IMR-90 (cell line): ENCODE measurements at regions not wholly inside any gene's neighbourhood (a gene's known extent, or its start where the extent isn't known, plus 50 kb on each side); places are given as distances from the start of the nearest gene placed in this dataset.

Source experiments
- ATAC-seq: fragments of 200-7000 bp; cut with Tn5 transposase; 2 replicates; pipeline ENCODE4 v1.9.1; 2020; ENCODE audit warnings: low read depth, mild to moderate bottlenecking, moderate library complexity
- BruUV-seq: library from RNA; stranded (reverse); fragments of 400-500 nt; replicated peaks from 2 replicates; lab custom pipeline; 2021; lab: Mats Ljungman, UMichigan
- CTCF ChIA-PET: fragments of 300-600 bp; formaldehyde crosslinking; extraction: SDS; loops from one replicate; lab custom pipeline; 2021; ENCODE audit warnings: antibody characterized with exemption; lab: Yijun Ruan, JAX
- POLR2A ChIA-PET: fragments of 300-600 bp; sonication (Branson Sonifier 250); formaldehyde crosslinking; loops from one replicate; lab custom pipeline; 2022; ENCODE audit warnings: antibody characterized with exemption; ENCODE audit not compliant: unreplicated experiment; lab: Charles Lee
- DNase-seq: peaks from one replicate; pipeline ENCODE4 v3.0.0; 2013
- H2AFZ ChIP-seq: replicated peaks from 2 replicates; pipeline ENCODE3; 2013; ENCODE audit warnings: low read length, mild to moderate bottlenecking; ENCODE audit not compliant: poor library complexity
- H2AK5ac ChIP-seq: 2 replicates; pipeline ENCODE4 v1.6.1; 2013; ENCODE audit warnings: low read depth, low read length, inconsistent platforms
- H2AK9ac ChIP-seq: replicated peaks from 2 replicates; pipeline ENCODE3; 2013; ENCODE audit warnings: mild to moderate bottlenecking, low read depth, low read length, moderate library complexity; ENCODE audit not compliant: poor library complexity
- H2BK120ac ChIP-seq: 2 replicates; pipeline ENCODE4 v1.6.1; 2013; ENCODE audit warnings: low read depth, low read length, inconsistent platforms
- H2BK15ac ChIP-seq: 3 replicates; pipeline ENCODE4 v1.6.1; 2013; ENCODE audit warnings: low read depth, low read length, inconsistent platforms
- H2BK20ac ChIP-seq: 2 replicates; pipeline ENCODE4 v1.6.1; 2013; ENCODE audit warnings: low read depth, mild to moderate bottlenecking, inconsistent platforms, low read length, moderate library complexity
- H2BK5ac ChIP-seq: 2 replicates; pipeline ENCODE4 v1.6.1; 2013; ENCODE audit warnings: mild to moderate bottlenecking, low read depth, low read length, inconsistent platforms; ENCODE audit not compliant: poor library complexity, severe bottlenecking
- H3K14ac ChIP-seq: replicated peaks from 2 replicates; pipeline ENCODE4 v1.6.1; 2013; ENCODE audit warnings: low read depth, low read length, inconsistent platforms
- H3K18ac ChIP-seq: 2 replicates; pipeline ENCODE4 v1.6.1; 2013; ENCODE audit warnings: low read depth, low read length, control low read depth
- H3K23ac ChIP-seq: 2 replicates; pipeline ENCODE4 v1.6.1; 2013; ENCODE audit warnings: low read depth, low read length, inconsistent platforms
- H3K27ac ChIP-seq: 2 replicates; pipeline ENCODE4 v1.5.1; 2013; ENCODE audit warnings: mild to moderate bottlenecking, control low read depth, low read length; ENCODE audit not compliant: insufficient read depth
- H3K27me3 ChIP-seq: 2 replicates; pipeline ENCODE4 v1.6.1; 2013; ENCODE audit warnings: low read length; ENCODE audit not compliant: control insufficient read depth, insufficient read depth
- H3K36me3 ChIP-seq: 2 replicates; pipeline ENCODE4 v1.6.1; 2013; ENCODE audit warnings: low read length, mixed read lengths; ENCODE audit not compliant: control insufficient read depth, insufficient read depth
- H3K4ac ChIP-seq: 2 replicates; pipeline ENCODE4 v1.6.1; 2013; ENCODE audit warnings: low read depth, low read length, inconsistent platforms
- H3K4me1 ChIP-seq: 2 replicates; pipeline ENCODE4 v1.6.1; 2013; ENCODE audit warnings: low read length, mixed read lengths; ENCODE audit not compliant: control insufficient read depth, insufficient read depth
- H3K4me2 ChIP-seq: 2 replicates; pipeline ENCODE4 v1.6.1; 2013; ENCODE audit warnings: low read depth, mild to moderate bottlenecking, control low read depth, low read length, moderate library complexity
- H3K4me3 ChIP-seq: 2 replicates; pipeline ENCODE4 v1.5.1; 2013; ENCODE audit warnings: low read depth, mild to moderate bottlenecking, control low read depth, low read length, moderate library complexity; ENCODE audit not compliant: insufficient read depth
- H3K56ac ChIP-seq: 2 replicates; pipeline ENCODE4 v1.6.1; 2013; ENCODE audit warnings: low read length, inconsistent platforms; ENCODE audit not compliant: insufficient read depth; ENCODE audit errors: extremely low read depth
- H3K79me1 ChIP-seq, 2 experiments: 2 replicates each; pipeline ENCODE4 v1.6.1; 2013; ENCODE audit warnings: low read length in 2 of 2, inconsistent platforms in 1 of 2, low read depth in 1 of 2
- H3K9ac ChIP-seq: 2 replicates; pipeline ENCODE4 v1.6.1; 2013; ENCODE audit warnings: low read depth, low read length, control low read depth
- H3K9me1 ChIP-seq: 2 replicates; pipeline ENCODE4 v1.6.1; 2013; ENCODE audit warnings: low read length, inconsistent platforms; ENCODE audit not compliant: insufficient read depth
- H3K9me3 ChIP-seq: 2 replicates; pipeline ENCODE4 v1.6.1; 2013; ENCODE audit warnings: low read length; ENCODE audit not compliant: control insufficient read depth, insufficient read depth
- H4K20me1 ChIP-seq: 2 replicates; pipeline ENCODE4 v1.6.1; 2013; ENCODE audit warnings: low read length, inconsistent platforms; ENCODE audit not compliant: insufficient read depth
- H4K5ac ChIP-seq: 2 replicates; pipeline ENCODE4 v1.6.1; 2013; ENCODE audit warnings: mild to moderate bottlenecking, low read depth, low read length, control low read depth
- H4K8ac ChIP-seq, 2 experiments: 2 replicates each; pipeline ENCODE4 v1.6.1; 2013; ENCODE audit warnings: low read depth in 2 of 2, low read length in 2 of 2, control low read depth in 1 of 2, inconsistent platforms in 1 of 2
- H4K91ac ChIP-seq: 2 replicates; pipeline ENCODE4 v1.6.1; 2013; ENCODE audit warnings: low read depth, low read length, inconsistent platforms; ENCODE audit not compliant: insufficient read depth
- FOS ChIP-seq: fragments of 150-350 bp; IDR thresholded peaks from 2 replicates; pipeline ENCODE4 v1.6.1; 2016; ENCODE audit warnings: low read depth, low read length
- MAZ ChIP-seq: IDR thresholded peaks from 2 replicates; pipeline ENCODE4 v1.6.1; 2012; ENCODE audit warnings: low read depth, mild to moderate bottlenecking, low read length, improper control_type of control experiment, moderate library complexity, borderline replicate concordance
- POLR2A ChIP-seq: IDR thresholded peaks from 2 replicates; pipeline ENCODE4 v1.6.1; 2012; ENCODE audit warnings: mild to moderate bottlenecking, low read depth, low read length
- WGBS, 2 experiments: methylation state at CpG; one replicate each; pipeline versions ENCODE4 v1.1.5 to v1.1.7; 2013; ENCODE audit warnings: missing lambda C conversion rate in 2 of 2; ENCODE audit not compliant: insufficient read length in 1 of 2; ENCODE audit errors: extremely low coverage in 2 of 2; 5-methylcytosine and 5-hydroxymethylcytosine counted together
- dilution Hi-C: fragments of 300-500 bp; cut with HindIII; formaldehyde crosslinking; loops from one replicate; pipeline ENCODE4 v1.14.3; 2018; ENCODE audit warnings: low sequenced_read_pairs; ENCODE audit not compliant: unreplicated experiment
- in situ Hi-C: fragments of 300-500 bp; cut with MboI; formaldehyde crosslinking; loops from 3 replicates; pipeline ENCODE4 v1.14.3; 2019; ENCODE audit warnings: low sequenced_read_pairs, inconsistent platforms, mixed read lengths
- intact Hi-C: fragments of 100-400 bp; cut with micrococcal nuclease; formaldehyde crosslinking; loops from 2 replicates; pipeline ENCODE4 v1.10.0; 2022

DNA sequence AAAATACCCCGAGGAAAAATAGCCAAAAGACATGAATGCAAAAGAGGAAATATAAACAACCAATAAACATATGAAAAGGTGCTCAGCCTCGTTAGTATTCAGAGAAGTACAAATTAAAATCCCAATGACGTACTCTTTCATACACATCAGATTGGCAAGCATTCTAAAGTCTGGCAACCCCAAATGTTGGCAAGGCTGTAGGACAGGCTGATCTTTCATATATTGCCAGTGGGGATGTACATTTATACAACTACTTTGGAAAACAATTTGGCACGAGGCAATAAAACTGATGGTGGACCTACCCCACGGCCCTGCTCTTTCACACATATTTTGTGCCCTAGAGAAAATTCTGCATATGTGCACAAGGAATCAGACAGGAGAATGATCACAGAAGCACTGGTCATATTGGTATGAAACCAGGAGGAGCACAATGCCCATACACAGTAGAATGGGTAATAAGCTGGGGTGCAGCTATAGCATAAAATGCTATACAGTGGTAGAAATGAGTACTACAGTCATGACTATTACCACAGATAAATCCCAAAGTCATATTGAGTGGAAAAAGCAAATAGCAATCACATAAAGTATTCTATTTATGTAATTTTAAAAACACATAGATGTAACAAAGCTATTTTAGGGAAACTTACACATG lies 176.0 kb upstream of the SLC24A5 start:
- Histone ChIP-seq H3K36me3 (no peaks in the 10 kb centered on the region), H4K91ac (no peak overlapping the region), H2AK5ac (no peak overlapping the region), H2BK20ac (no peak overlapping the region), H3K4me1 (no peaks in the 10 kb centered on the region), H3K23ac (no peak overlapping the region), H3K9me1 (no peaks in the 10 kb centered on the region), H3K9me3 (no peaks in the 10 kb centered on the region), H2AK9ac (no peak overlapping the region), H3K27ac (no peak overlapping the region), H3K14ac (no peak overlapping the region), H3K4me3 (no peak overlapping the region), H3K18ac (no peak overlapping the region), H3K9ac (no peak overlapping the region), H2BK120ac (no peak overlapping the region), H2BK15ac (no peak overlapping the region), H3K56ac (no peak overlapping the region), H3K27me3 (no peaks in the 10 kb centered on the region; the same call in 1 of the 2 replicates), H3K4ac (no peak overlapping the region), H2AFZ (no peak overlapping the region), H4K20me1 (no peaks in the 10 kb centered on the region), H2BK5ac (no peak overlapping the region), H4K5ac (no peak overlapping the region), H3K4me2 (no peak overlapping the region), H4K8ac (no peak overlapping the region), H3K79me1 (no peaks in the 10 kb centered on the region)
- ATAC-seq (no peak), DNase-seq (no peak)
- dilution Hi-C loops (no loop called here), intact Hi-C loops (no loop called here), in situ Hi-C loops (no loop called here)
- WGBS, 2 experiments: 60% methylated on average over 1 of the region's 5 CpGs; no CpG with 5 or more reads in 1 of the 2 experiments
- no TSS peak for BruUV-seq
- CTCF ChIA-PET: no interaction called here
- TF ChIP-seq POLR2A: no peak
- no peak for TF ChIP-seq MAZ
- no peak for TF ChIP-seq FOS
- POLR2A ChIA-PET: no interaction called here
